Islet precursor cell (in vitro differentiated cells): ENCODE measurements at regions not wholly inside any gene's neighbourhood (a gene's known extent, or its start where the extent isn't known, plus 50 kb on each side); places are given as distances from the start of the nearest gene placed in this dataset.
"Not testable (repeated sequence)": the region's sequence is repeated elsewhere in the genome, so short reads cannot be mapped to it uniquely, and the experiment has no call there.

ENCODE experiments used
- DNase-seq: peaks from one replicate; pipeline ENCODE4 v3.0.0-alpha.2; 2018

- DNase-seq = no peak
Observed at GRCh38 chrX:45804276-45804675, 603.6 kb upstream of the DIPK2B start.

GRCh38 chrX:45803383-45803921, 602.8 kb upstream of the DIPK2B start:
- DNase-seq = no peak

- no peak for DNase-seq
Observed at GRCh38 chrX:45801554-45801953, 600.9 kb upstream of the DIPK2B start.

GRCh38 chrX:45800746-45801453, 600.2 kb upstream of the DIPK2B start:
- not testable (repeated sequence) for DNase-seq

GRCh38 chrX:45799576-45799975, 598.9 kb upstream of the DIPK2B start:
- no peak for DNase-seq

GRCh38 chrX:45795546-45795945, 594.9 kb upstream of the DIPK2B start:
- DNase-seq = no peak

- DNase-seq = no peak
Observed at GRCh38 chrX:45794995-45795337, 594.3 kb upstream of the DIPK2B start.

- DNase-seq = no peak
Observed at GRCh38 chrX:45794323-45794994, 593.8 kb upstream of the DIPK2B start.

- DNase-seq = peak; percentile 75
Observed at GRCh38 chrX:45788941-45789348, 588.3 kb upstream of the DIPK2B start.

- DNase-seq = no peak
Observed at GRCh38 chrX:45788315-45788714, 587.6 kb upstream of the DIPK2B start.

GRCh38 chrX:45784590-45784989, 583.9 kb upstream of the DIPK2B start:
- no peak for DNase-seq

GRCh38 chrX:45783002-45783401, 582.3 kb upstream of the DIPK2B start:
- DNase-seq = no peak

- DNase-seq = no peak
Observed at GRCh38 chrX:45781901-45782553, 581.4 kb upstream of the DIPK2B start.

- no peak for DNase-seq
Observed at GRCh38 chrX:45778616-45779015, 577.9 kb upstream of the DIPK2B start.

GRCh38 chrX:45777366-45777765, 576.7 kb upstream of the DIPK2B start:
- DNase-seq = no peak

GRCh38 chrX:45775468-45775867, 574.8 kb upstream of the DIPK2B start:
- peak; percentile 77 for DNase-seq

- DNase-seq = no peak
Observed at GRCh38 chrX:45774961-45775360, 574.3 kb upstream of the DIPK2B start.

- no peak for DNase-seq
Observed at GRCh38 chrX:45773572-45773971, 572.9 kb upstream of the DIPK2B start.

- DNase-seq = no peak
Observed at GRCh38 chrX:45771560-45772340, 571.1 kb upstream of the DIPK2B start.

GRCh38 chrX:45771114-45771513, 570.4 kb upstream of the DIPK2B start:
- DNase-seq = peak; percentile 86

- DNase-seq = peak; percentile 76
Observed at GRCh38 chrX:45769761-45770582, 569.3 kb upstream of the DIPK2B start.

GRCh38 chrX:45768666-45769236, 568.1 kb upstream of the DIPK2B start:
- DNase-seq = no peak
